ENCODE measurements at regions not wholly inside any gene's neighbourhood (a gene's known extent, or its start where the extent isn't known, plus 50 kb on each side); places are given as distances from the start of the nearest gene placed in this dataset.

DNA sequence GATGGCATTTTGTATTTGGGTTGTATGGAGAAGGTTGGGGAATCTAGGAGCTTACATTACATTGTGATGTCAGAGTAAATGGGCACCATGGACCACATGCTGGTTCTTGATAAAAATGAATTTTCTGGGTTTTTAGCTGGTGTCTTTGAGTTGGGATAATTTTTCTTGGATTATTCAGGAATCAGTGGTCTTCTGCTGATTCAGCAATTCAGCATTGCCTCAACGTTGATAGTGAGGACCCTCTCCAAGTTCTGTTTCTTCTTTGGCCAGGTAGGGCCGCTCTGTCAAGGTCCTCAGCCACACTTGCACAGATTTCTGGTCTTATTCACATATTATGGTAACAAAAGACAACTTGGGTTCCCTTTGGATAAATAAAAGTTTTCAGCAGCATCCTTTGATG lies 312.0 kb upstream of the TPK1 start:
- H2AFZ ChIP-seq (ENCODE audit: low read length), result no peak overlapping the region
- 88% methylated on average over 2 of the region's 2 CpGs; no CpG with 5 or more reads in 1 of the 2 experiments for WGBS, 2 experiments (ENCODE audit: extremely low coverage in 1 of 2, insufficient coverage in 1 of 2, insufficient read length in 1 of 2, insufficient replicate concordance in 2 of 2, low coverage in 1 of 2, low lambda C conversion rate in 2 of 2, missing lambda C conversion rate in 1 of 2)
- TF ChIP-seq MAFK (IDR thresholded peaks at IDR 0.05; ENCODE audit: low read depth, low read length), result peak; percentile 63; the same call in 1 of the 2 replicates
- no peak for TF ChIP-seq CEBPB (IDR thresholded peaks at IDR 0.05; ENCODE audit: low read depth, low read length)
- H4K5ac ChIP-seq (ENCODE audit: insufficient read length, low read depth, low read length), result no peak overlapping the region
- no peak overlapping the region for H2BK20ac ChIP-seq (ENCODE audit: low read length)
- no peak overlapping the region for H2BK15ac ChIP-seq (ENCODE audit: low read length)
- H3K9me3 ChIP-seq (ENCODE audit: insufficient read depth in 2 of 2, low read depth in 1 of 2, low read length in 1 of 2), result no peaks in the 10 kb centered on the region
- H3K56ac ChIP-seq (replicated peaks; ENCODE audit: insufficient read length, low read depth, low read length), result no peak overlapping the region
- H3K27me3 ChIP-seq (replicated peaks in 1 of 4; ENCODE audit: control insufficient read depth in 3 of 4, extremely low read depth in 1 of 4, insufficient read depth in 3 of 4, low read length in 3 of 4), result no peaks in the 10 kb centered on the region
- no peaks in the 10 kb centered on the region for H3K79me2 ChIP-seq (ENCODE audit: control insufficient read depth in 1 of 2, insufficient read depth in 2 of 2, low read length in 2 of 2)
- H3K14ac ChIP-seq (ENCODE audit: insufficient read length), result no peak overlapping the region
- no peak overlapping the region for H3K9ac ChIP-seq (replicated peaks in 1 of 4; ENCODE audit: extremely low read depth in 1 of 4, low read depth in 3 of 4, low read length in 3 of 4)
- no peak overlapping the region for H2BK5ac ChIP-seq (ENCODE audit: low read depth, low read length)
- no peak overlapping the region for H3K18ac ChIP-seq (ENCODE audit: extremely low read depth, low read length)
- no peaks in the 10 kb centered on the region for H4K20me1 ChIP-seq (replicated peaks in 1 of 2; ENCODE audit: control insufficient read depth in 1 of 2, insufficient read depth in 2 of 2, low read length in 2 of 2)
- DNase-seq (ENCODE audit: low read depth in 1 of 2, low spot score in 2 of 2) (no peak), FAIRE-seq (no peak)
- no peaks in the 10 kb centered on the region for H3K79me1 ChIP-seq (ENCODE audit: low read depth, low read length)
- no peak overlapping the region for H3K27ac ChIP-seq (ENCODE audit: low read depth, low read length)
- no peak overlapping the region for H2BK120ac ChIP-seq (replicated peaks; ENCODE audit: low read depth, low read length)
- no peak overlapping the region for H3K23ac ChIP-seq (ENCODE audit: insufficient read length)
- H3K36me3 ChIP-seq (ENCODE audit: control insufficient read depth in 2 of 4, insufficient read depth in 4 of 4, low read length in 3 of 4), result no peaks in the 10 kb centered on the region
- ChIA-PET CTCF (ENCODE audit: partially characterized antibody) (interaction anchor here (0.9 to 1.3 kb wide), 2 partner anchors 18 to 39 kb away, joined by 3 read pairs; no protein-coding TSS in a partner anchor), POLR2A (ENCODE audit: partially characterized antibody) (no interaction called here)
- no peaks in the 10 kb centered on the region for H3K4me1 ChIP-seq (replicated peaks in 1 of 4; ENCODE audit: control insufficient read depth in 3 of 4, insufficient read depth in 4 of 4, low read length in 3 of 4)
- H4K91ac ChIP-seq (replicated peaks; ENCODE audit: insufficient read length, low read length), result no peak overlapping the region
- no peak overlapping the region for H3K4ac ChIP-seq (replicated peaks; ENCODE audit: insufficient read length, low read depth, low read length)
- no peaks in the 10 kb centered on the region for H3K23me2 ChIP-seq (ENCODE audit: low read depth, low read length)
- no peak overlapping the region for H2AK5ac ChIP-seq (ENCODE audit: low read depth, low read length)
- no peak overlapping the region for H3K4me3 ChIP-seq (ENCODE audit: extremely low read depth in 1 of 4, insufficient read depth in 2 of 4, low read depth in 3 of 4, low read length in 4 of 4)
- H3K4me2 ChIP-seq (ENCODE audit: insufficient read depth in 1 of 2, low read depth in 2 of 2, low read length in 2 of 2), result no peak overlapping the region
- H4K8ac ChIP-seq (ENCODE audit: extremely low read depth, insufficient read depth, low read length), result no peak overlapping the region
- no peak overlapping the region for H2BK12ac ChIP-seq (ENCODE audit: low read depth, low read length)
